ENCODE measurements at regions not wholly inside any gene's neighbourhood (a gene's known extent, or its start where the extent isn't known, plus 50 kb on each side); places are given as distances from the start of the nearest gene placed in this dataset.

GRCh38 chr5:143879646-143880045 is 67.7 kb downstream of the HMHB1 start:
- no peaks in the 10 kb centered on the region for H3K36me3 ChIP-seq
- TF ChIP-seq EP300 (IDR thresholded peaks at IDR 0.05), result no peak
- no peak for TF ChIP-seq POLR2A (IDR thresholded peaks at IDR 0.05)
- TF ChIP-seq CTCF (IDR thresholded peaks at IDR 0.05), result no peak
- TF ChIP-seq POLR2AphosphoS5 (IDR thresholded peaks at IDR 0.05), result no peak
- H3K4me1 ChIP-seq, result no peaks in the 10 kb centered on the region
- H3K4me3 ChIP-seq, result no peak overlapping the region
- 79% methylated on average over 3 of the region's 3 CpGs for whole genome bisulfite sequencing
- H3K27ac ChIP-seq, result no peak overlapping the region
- no peaks in the 10 kb centered on the region for H3K27me3 ChIP-seq
- no peaks in the 10 kb centered on the region for H3K9me3 ChIP-seq
- no peak for DNase-seq (ENCODE audit: low spot score in 2 of 2)

- no peaks in the 10 kb centered on the region for H3K9me3 ChIP-seq
- WGBS, result 76% methylated on average over 6 of the region's 6 CpGs
- DNase-seq (ENCODE audit: low spot score in 2 of 2), result no peak
- TF ChIP-seq CTCF (IDR thresholded peaks at IDR 0.05), result no peak
- TF ChIP-seq POLR2AphosphoS5 (IDR thresholded peaks at IDR 0.05), result no peak
- TF ChIP-seq POLR2A (IDR thresholded peaks at IDR 0.05), result no peak
- no peak for TF ChIP-seq EP300 (IDR thresholded peaks at IDR 0.05)
- H3K4me1 ChIP-seq, result no peaks in the 10 kb centered on the region
- no peaks in the 10 kb centered on the region for H3K36me3 ChIP-seq
- H3K27me3 ChIP-seq, result no peaks in the 10 kb centered on the region
- no peak overlapping the region for H3K4me3 ChIP-seq
- H3K27ac ChIP-seq, result no peak overlapping the region
Measured at GRCh38 chr5:143880178-143880577, 68.2 kb downstream of the HMHB1 start.

DNA sequence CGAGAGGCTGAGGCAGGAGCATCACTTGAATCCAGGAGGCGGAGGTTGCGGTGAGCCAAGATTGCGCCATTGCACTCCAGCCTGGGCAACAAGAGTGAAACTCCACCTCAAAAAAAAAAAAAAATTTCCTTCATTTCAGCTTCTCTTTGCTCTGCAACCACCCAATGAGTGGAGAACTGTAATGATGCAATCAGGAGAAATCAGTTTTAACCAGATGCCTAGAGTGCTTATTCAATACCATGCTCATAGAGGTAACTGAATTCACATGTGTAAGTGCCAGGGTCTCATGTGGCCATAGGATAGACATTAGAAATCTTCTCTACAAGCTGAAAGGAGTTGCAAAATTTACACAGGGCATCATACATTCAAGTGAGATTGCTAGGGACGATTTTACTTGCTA is 70.6 kb downstream of the HMHB1 start:
- WGBS, result 99% methylated on average over 5 of the region's 5 CpGs
- no peak for TF ChIP-seq POLR2AphosphoS5 (IDR thresholded peaks at IDR 0.05)
- no peak for TF ChIP-seq POLR2A (IDR thresholded peaks at IDR 0.05)

GRCh38 chr5:143886096-143886495 is 74.1 kb downstream of the HMHB1 start:
- Histone ChIP-seq H3K4me1 (peaks cover 33% of the 10 kb centered on the region), H3K27me3 (no peaks in the 10 kb centered on the region), H3K4me3 (no peak overlapping the region), H3K36me3 (no peaks in the 10 kb centered on the region), H3K27ac (no peak overlapping the region), H3K9me3 (no peaks in the 10 kb centered on the region)
- no peak for DNase-seq (ENCODE audit: low spot score in 2 of 2)
- 66% methylated on average over 3 of the region's 3 CpGs for WGBS
- TF ChIP-seq EP300 (IDR thresholded peaks at IDR 0.05) (no peak), CTCF (IDR thresholded peaks at IDR 0.05) (no peak), POLR2A (IDR thresholded peaks at IDR 0.05) (no peak), POLR2AphosphoS5 (IDR thresholded peaks at IDR 0.05) (no peak)

More for the DNA sequence above, 70.6 kb downstream of the HMHB1 start:
- no peak overlapping the region for H3K27ac ChIP-seq
- H3K4me3 ChIP-seq, result no peak overlapping the region
- no peaks in the 10 kb centered on the region for H3K27me3 ChIP-seq
- H3K36me3 ChIP-seq, result no peaks in the 10 kb centered on the region
- peaks cover 8% of the 10 kb centered on the region for H3K4me1 ChIP-seq
- no peaks in the 10 kb centered on the region for H3K9me3 ChIP-seq
- no peak for DNase-seq (ENCODE audit: low spot score in 2 of 2)

DNA sequence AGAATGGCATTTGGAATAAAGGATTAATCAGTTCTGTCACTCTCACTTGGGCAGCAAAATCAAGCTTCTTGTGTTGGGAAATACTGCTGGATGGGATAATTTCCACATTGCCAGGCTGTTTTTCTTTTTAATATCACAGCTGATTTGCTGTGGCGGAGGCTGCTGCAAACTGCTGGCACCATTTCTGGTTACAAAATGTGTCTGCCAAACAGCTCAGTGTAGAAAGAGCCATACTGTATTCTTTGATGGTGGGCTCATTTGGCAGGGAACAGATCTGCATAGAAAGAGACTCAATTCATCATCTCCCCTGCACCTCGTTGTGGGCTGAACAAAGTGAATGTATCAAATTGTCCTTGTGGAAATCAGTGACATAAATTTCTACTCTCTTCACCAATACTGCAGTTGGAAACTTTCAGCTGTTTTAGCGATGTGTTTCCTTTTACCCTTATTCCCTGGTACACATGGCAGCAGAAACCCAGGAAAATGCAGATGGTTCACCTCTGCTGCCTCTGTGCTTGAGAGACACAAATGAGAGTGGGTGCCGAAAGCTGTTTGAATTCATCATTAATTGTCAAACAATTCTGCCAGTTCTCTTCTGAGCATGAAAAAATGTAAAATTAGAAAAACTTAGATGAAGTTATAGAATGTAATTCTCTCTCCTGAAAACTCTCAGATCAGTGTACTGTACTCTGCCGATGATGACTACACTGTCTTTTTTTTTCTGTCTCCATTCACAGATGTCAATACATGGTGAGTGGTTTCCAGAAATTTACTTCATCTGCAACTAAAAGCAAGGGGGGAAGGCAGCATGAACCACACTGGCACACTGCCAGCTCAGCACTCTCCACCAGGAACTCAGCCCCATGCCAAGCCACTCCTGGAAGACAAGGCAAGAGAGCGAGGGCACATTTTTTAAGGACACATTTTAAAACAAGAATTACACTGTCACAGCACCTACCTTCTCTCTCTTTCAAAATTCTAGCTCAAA is 75.0 kb downstream of the HMHB1 start:
- WGBS, result 47% methylated on average over 6 of the region's 6 CpGs
- Histone ChIP-seq H3K27me3 (no peaks in the 10 kb centered on the region), H3K27ac (no peak overlapping the region), H3K4me3 (no peak overlapping the region), H3K4me1 (peaks cover 33% of the 10 kb centered on the region), H3K36me3 (no peaks in the 10 kb centered on the region), H3K9me3 (no peaks in the 10 kb centered on the region)
- DNase-seq (ENCODE audit: low spot score in 2 of 2), result no peak
- TF ChIP-seq POLR2AphosphoS5 (IDR thresholded peaks at IDR 0.05), result no peak
- no peak for TF ChIP-seq POLR2A (IDR thresholded peaks at IDR 0.05)
- no peak for TF ChIP-seq EP300 (IDR thresholded peaks at IDR 0.05)

- H3K4me1 ChIP-seq, result peaks cover 33% of the 10 kb centered on the region
- 58% methylated on average over 5 of the region's 5 CpGs for WGBS
- H3K9me3 ChIP-seq, result no peaks in the 10 kb centered on the region
- H3K4me3 ChIP-seq, result no peak overlapping the region
- H3K27me3 ChIP-seq, result no peaks in the 10 kb centered on the region
- TF ChIP-seq POLR2AphosphoS5 (IDR thresholded peaks at IDR 0.05) (no peak), CTCF (IDR thresholded peaks at IDR 0.05) (no peak), EP300 (IDR thresholded peaks at IDR 0.05) (no peak)
- DNase-seq (ENCODE audit: low spot score in 2 of 2), result no peak
- no peaks in the 10 kb centered on the region for H3K36me3 ChIP-seq
- H3K27ac ChIP-seq, result no peak overlapping the region
Measured at GRCh38 chr5:143887903-143888665, 76.1 kb downstream of the HMHB1 start.

Measured in suprapubic skin (tissue), 4 donors.